Esophagus muscularis mucosa (tissue), 4 donors: ENCODE measurements at regions not wholly inside any gene's neighbourhood (a gene's known extent, or its start where the extent isn't known, plus 50 kb on each side); places are given as distances from the start of the nearest gene placed in this dataset.

Experiments
- DNase-seq: peaks from one replicate; pipeline ENCODE4 v3.0.0-alpha.2; 2017; ENCODE audit errors: extremely low spot score
- H3K27ac ChIP-seq, 4 donors: fragments of 200-600 bp; sonication (generic); replicated peaks in 1 of 4; 1 replicate in 3 of 4; 2 replicates in 1 of 4; pipeline ENCODE4 v1.5.1; 2016 to 2019; ENCODE audit warnings: mild to moderate bottlenecking in 1 of 4
- H3K27me3 ChIP-seq, 4 donors: fragments of 200-600 bp; sonication (generic); one replicate each; pipeline versions ENCODE4 v1.5.1 to v1.6.0; 2016 to 2019
- H3K36me3 ChIP-seq, 4 donors: fragments of 200-600 bp; sonication (generic); one replicate each; pipeline ENCODE4 v1.5.1; 2016 to 2019
- H3K4me1 ChIP-seq, 4 donors: fragments of 200-600 bp; sonication (generic); one replicate each; pipeline ENCODE4 v1.5.1; 2016 to 2019
- H3K4me3 ChIP-seq, 4 donors: fragments of 200-600 bp; sonication (generic); 1 replicate in 2 of 4; 2 replicates in 2 of 4; pipeline ENCODE4 v1.5.1; 2016 to 2019; ENCODE audit warnings: mild to moderate bottlenecking in 4 of 4, moderate library complexity in 1 of 4
- H3K9me3 ChIP-seq, 4 donors: fragments of 200-600 bp; sonication (generic); 1 replicate in 3 of 4; 2 replicates in 1 of 4; pipeline ENCODE4 v1.5.1; 2016 to 2019
- EP300 ChIP-seq: sonication (generic); formaldehyde crosslinking; IDR thresholded peaks from one replicate; pipeline ENCODE4 v1.6.1; 2017; ENCODE audit warnings: antibody characterized with exemption
- POLR2A ChIP-seq: fragments of 450-650 bp; IDR thresholded peaks from one replicate; pipeline ENCODE4 v1.6.1; 2017; ENCODE audit warnings: antibody characterized with exemption, moderate library complexity, mild to moderate bottlenecking, low read depth
- POLR2AphosphoS5 ChIP-seq, 2 donors: sonication (generic); formaldehyde crosslinking; IDR thresholded peaks; one replicate each; pipeline ENCODE4 v1.6.1; 2017; ENCODE audit warnings: antibody characterized with exemption in 2 of 2
- WGBS: methylation state at CpG from one replicate; pipeline ENCODE4 v1.1.5; 2018; 5-methylcytosine and 5-hydroxymethylcytosine counted together
- intact Hi-C: fragments of 100-400 bp; cut with DNase I; formaldehyde crosslinking; loops from one replicate; pipeline ENCODE4 v1.15.1; 2023
- TF ChIP-seq, protein P1 (sequence below), 3 experiments: fragments of 200-600 bp in 2 of 3; fragments of 450-650 bp in 1 of 3; sonication (generic) in 2 of 3; IDR thresholded peaks; one replicate each; pipeline ENCODE4 v1.5.1; 2017 to 2019; ENCODE audit warnings: antibody characterized with exemption in 3 of 3, mild to moderate bottlenecking in 2 of 3, moderate library complexity in 1 of 3

GRCh38 chr2:22478329-22478728, 906.6 kb upstream of the KLHL29 start:
- Histone ChIP-seq H3K36me3 (no peaks in the 10 kb centered on the region), H3K4me1 (no peaks in the 10 kb centered on the region), H3K27ac (no peak overlapping the region), H3K4me3 (no peak overlapping the region), H3K27me3 (no peaks in the 10 kb centered on the region), H3K9me3 (no peaks in the 10 kb centered on the region)
- TF ChIP-seq, protein P1, sequence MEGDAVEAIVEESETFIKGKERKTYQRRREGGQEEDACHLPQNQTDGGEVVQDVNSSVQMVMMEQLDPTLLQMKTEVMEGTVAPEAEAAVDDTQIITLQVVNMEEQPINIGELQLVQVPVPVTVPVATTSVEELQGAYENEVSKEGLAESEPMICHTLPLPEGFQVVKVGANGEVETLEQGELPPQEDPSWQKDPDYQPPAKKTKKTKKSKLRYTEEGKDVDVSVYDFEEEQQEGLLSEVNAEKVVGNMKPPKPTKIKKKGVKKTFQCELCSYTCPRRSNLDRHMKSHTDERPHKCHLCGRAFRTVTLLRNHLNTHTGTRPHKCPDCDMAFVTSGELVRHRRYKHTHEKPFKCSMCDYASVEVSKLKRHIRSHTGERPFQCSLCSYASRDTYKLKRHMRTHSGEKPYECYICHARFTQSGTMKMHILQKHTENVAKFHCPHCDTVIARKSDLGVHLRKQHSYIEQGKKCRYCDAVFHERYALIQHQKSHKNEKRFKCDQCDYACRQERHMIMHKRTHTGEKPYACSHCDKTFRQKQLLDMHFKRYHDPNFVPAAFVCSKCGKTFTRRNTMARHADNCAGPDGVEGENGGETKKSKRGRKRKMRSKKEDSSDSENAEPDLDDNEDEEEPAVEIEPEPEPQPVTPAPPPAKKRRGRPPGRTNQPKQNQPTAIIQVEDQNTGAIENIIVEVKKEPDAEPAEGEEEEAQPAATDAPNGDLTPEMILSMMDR (IDR thresholded peaks at IDR 0.05): no peak
- TF ChIP-seq POLR2AphosphoS5 (IDR thresholded peaks at IDR 0.05): no peak
- no peak for TF ChIP-seq EP300
- no peak for TF ChIP-seq POLR2A
- no peak for DNase-seq
- 98% methylated on average over 3 of the region's 3 CpGs for WGBS
- intact Hi-C loops: no loop called here

- H3K36me3 ChIP-seq: no peaks in the 10 kb centered on the region
- no peak overlapping the region for H3K27ac ChIP-seq
- no peaks in the 10 kb centered on the region for H3K27me3 ChIP-seq
- TF ChIP-seq EP300 (no peak), POLR2AphosphoS5 (IDR thresholded peaks at IDR 0.05) (no peak), POLR2A (no peak)
- TF ChIP-seq, protein P1 (IDR thresholded peaks at IDR 0.05): no peak
- H3K4me1 ChIP-seq: no peaks in the 10 kb centered on the region
- H3K4me3 ChIP-seq: no peak overlapping the region
- no peak for DNase-seq
- WGBS: 71% methylated on average over 6 of the region's 6 CpGs
- no peaks in the 10 kb centered on the region for H3K9me3 ChIP-seq
- intact Hi-C loops: no loop called here
Measured at GRCh38 chr2:22481486-22482259, 903.3 kb upstream of the KLHL29 start.

DNA sequence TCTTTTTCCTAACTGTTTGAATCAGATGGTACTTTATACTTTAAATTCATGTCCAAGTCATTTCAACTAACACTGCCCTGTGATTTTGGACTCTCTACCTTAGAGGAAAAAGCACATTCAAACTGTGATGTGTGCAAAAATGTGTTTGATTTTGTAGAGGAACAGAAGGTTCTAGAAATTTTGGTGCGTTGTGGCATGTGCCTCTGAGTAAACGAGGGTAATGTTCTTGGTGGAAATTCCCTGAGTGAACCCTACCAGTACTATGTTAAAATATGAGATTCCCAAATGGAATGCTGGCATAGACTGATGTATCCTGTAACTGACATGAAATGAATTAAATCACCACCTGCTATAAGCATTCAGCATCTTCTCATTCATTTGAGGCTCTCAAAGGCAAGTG, 901.9 kb upstream of the KLHL29 start:
- H3K4me1 ChIP-seq: no peaks in the 10 kb centered on the region
- 74% methylated on average over 2 of the region's 2 CpGs for WGBS
- H3K27ac ChIP-seq: no peak overlapping the region
- H3K4me3 ChIP-seq: no peak overlapping the region
- H3K9me3 ChIP-seq: no peaks in the 10 kb centered on the region
- H3K36me3 ChIP-seq: no peaks in the 10 kb centered on the region
- TF ChIP-seq EP300 (no peak), POLR2A (no peak), POLR2AphosphoS5 (IDR thresholded peaks at IDR 0.05) (no peak)
- TF ChIP-seq, protein P1 (IDR thresholded peaks at IDR 0.05): no peak
- intact Hi-C loops: no loop called here
- no peaks in the 10 kb centered on the region for H3K27me3 ChIP-seq
- DNase-seq: no peak

DNA sequence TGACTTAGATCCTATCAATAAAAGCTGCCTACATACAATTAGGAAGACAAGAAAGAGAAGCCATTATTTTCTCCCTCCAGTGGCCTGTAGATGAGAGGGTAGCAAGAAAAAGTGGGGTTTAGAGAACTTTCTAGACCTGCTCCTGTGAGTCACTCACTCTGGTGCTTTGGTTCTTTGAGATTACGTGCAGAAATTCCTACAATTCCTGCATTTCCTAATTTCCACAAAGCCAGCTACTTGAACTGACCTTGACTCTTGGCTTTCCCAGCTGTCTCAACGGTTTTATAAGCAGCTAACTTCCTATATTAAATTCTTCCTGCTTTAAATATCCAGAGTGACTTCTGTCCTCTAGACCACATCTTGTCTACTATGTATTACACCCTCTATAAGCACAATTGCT, 899.5 kb upstream of the KLHL29 start:
- Histone ChIP-seq H3K27ac (no peak overlapping the region), H3K9me3 (no peaks in the 10 kb centered on the region), H3K4me1 (no peaks in the 10 kb centered on the region), H3K4me3 (no peak overlapping the region), H3K36me3 (no peaks in the 10 kb centered on the region), H3K27me3 (no peaks in the 10 kb centered on the region)
- WGBS: 56% methylated on average over 2 of the region's 2 CpGs
- intact Hi-C loops: no loop called here
- TF ChIP-seq EP300: no peak
- no peak for TF ChIP-seq POLR2AphosphoS5 (IDR thresholded peaks at IDR 0.05)
- TF ChIP-seq POLR2A: no peak
- TF ChIP-seq, protein P1 (IDR thresholded peaks at IDR 0.05): no peak
- no peak for DNase-seq

DNA sequence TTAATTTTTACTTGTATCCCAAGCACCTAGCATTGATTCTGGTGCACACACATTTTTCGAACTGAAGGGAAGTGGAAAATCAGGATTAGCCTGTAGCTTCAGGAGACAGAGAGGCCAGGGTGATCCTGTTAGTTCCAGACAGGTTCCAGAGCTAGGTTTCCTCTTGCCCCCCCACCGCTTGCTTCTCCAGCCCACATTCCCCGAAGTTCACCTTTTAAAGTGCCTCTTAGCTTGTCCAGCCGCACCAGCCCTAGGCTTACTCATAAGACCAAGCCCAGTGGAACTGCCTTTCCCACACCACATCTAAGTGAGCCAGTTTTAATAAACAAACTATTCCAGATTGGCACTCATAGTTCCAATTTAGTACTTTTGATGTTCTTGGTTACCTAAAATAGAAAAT, 898.6 kb upstream of the KLHL29 start:
- no peak overlapping the region for H3K27ac ChIP-seq
- no peaks in the 10 kb centered on the region for H3K27me3 ChIP-seq
- intact Hi-C loops: no loop called here
- DNase-seq: no peak
- no peaks in the 10 kb centered on the region for H3K9me3 ChIP-seq
- 75% methylated on average over 4 of the region's 4 CpGs for WGBS
- no peaks in the 10 kb centered on the region for H3K36me3 ChIP-seq
- no peaks in the 10 kb centered on the region for H3K4me1 ChIP-seq
- TF ChIP-seq, protein P1 (IDR thresholded peaks at IDR 0.05): no peak
- TF ChIP-seq POLR2A (no peak), EP300 (no peak), POLR2AphosphoS5 (IDR thresholded peaks at IDR 0.05) (no peak)
- H3K4me3 ChIP-seq: no peak overlapping the region
